Glutamatergic neuron (in vitro differentiated cells): ENCODE measurements at regions not wholly inside any gene's neighbourhood (a gene's known extent, or its start where the extent isn't known, plus 50 kb on each side); places are given as distances from the start of the nearest gene placed in this dataset.
"Not testable (repeated sequence)": the region's sequence is repeated elsewhere in the genome, so short reads cannot be mapped to it uniquely, and the experiment has no call there.

Experiments used
- DNase-seq: peaks from one replicate; pipeline ENCODE4 v3.0.0; 2022
- H3K27ac Mint-ChIP-seq: one replicate; pipeline ENCODE4 v1.8.0; 2020; ENCODE audit warnings: mild to moderate bottlenecking, mixed read lengths, inconsistent platforms; ENCODE audit not compliant: unreplicated experiment
- H3K27me3 Mint-ChIP-seq: one replicate; pipeline ENCODE4 v1.8.0; 2020; ENCODE audit warnings: mild to moderate bottlenecking, moderate library complexity, mixed read lengths, inconsistent platforms; ENCODE audit not compliant: unreplicated experiment
- H3K36me3 Mint-ChIP-seq: one replicate; pipeline ENCODE4 v1.8.0; 2020; ENCODE audit warnings: mild to moderate bottlenecking, mixed read lengths, inconsistent platforms; ENCODE audit not compliant: unreplicated experiment
- H3K4me1 Mint-ChIP-seq: one replicate; pipeline ENCODE4 v1.8.0; 2020; ENCODE audit warnings: mild to moderate bottlenecking, low read depth, mixed read lengths, inconsistent platforms; ENCODE audit not compliant: unreplicated experiment
- H3K4me3 Mint-ChIP-seq: one replicate; pipeline ENCODE4 v1.8.0; 2020; ENCODE audit warnings: mild to moderate bottlenecking, mixed read lengths, inconsistent platforms; ENCODE audit not compliant: unreplicated experiment
- H3K9me3 Mint-ChIP-seq: one replicate; pipeline ENCODE4 v1.8.0; 2020; ENCODE audit warnings: mild to moderate bottlenecking, moderate library complexity, mixed read lengths, inconsistent platforms; ENCODE audit not compliant: unreplicated experiment
- CTCF ChIP-seq: fragments of 200-600 bp; sonication (generic); IDR thresholded peaks from one replicate; pipeline ENCODE4 v1.5.0; 2021; ENCODE audit not compliant: partially characterized antibody, unreplicated experiment

GRCh38 chrY:21600170-21600569 is 65.5 kb downstream of the RBMY1A1 start:
- peaks cover 10% of the 10 kb centered on the region for H3K4me1 Mint-ChIP-seq
- H3K9me3 Mint-ChIP-seq, result peaks cover 2% of the 10 kb centered on the region
- H3K4me3 Mint-ChIP-seq, result no peak overlapping the region
- no peaks in the 10 kb centered on the region for H3K36me3 Mint-ChIP-seq
- TF ChIP-seq CTCF, result no peak
- no peak overlapping the region for H3K27ac Mint-ChIP-seq
- no peak for DNase-seq
- peaks cover 2% of the 10 kb centered on the region for H3K27me3 Mint-ChIP-seq

- Mint-ChIP-seq H3K27me3 (peaks cover 2% of the 10 kb centered on the region), H3K27ac (no peak overlapping the region), H3K9me3 (peaks cover 2% of the 10 kb centered on the region), H3K4me3 (no peak overlapping the region), H3K4me1 (peaks cover 10% of the 10 kb centered on the region), H3K36me3 (no peaks in the 10 kb centered on the region)
- TF ChIP-seq CTCF, result no peak
- DNase-seq, result no peak
These were observed 66.8 kb downstream of the RBMY1A1 start for GRCh38 chrY:21601524-21601923.

GRCh38 chrY:21602590-21602989 is 67.9 kb downstream of the RBMY1A1 start:
- DNase-seq, result peak; percentile 72
- Mint-ChIP-seq H3K9me3 (peaks cover 2% of the 10 kb centered on the region), H3K4me3 (no peak overlapping the region), H3K27ac (no peak overlapping the region), H3K4me1 (peaks cover 10% of the 10 kb centered on the region), H3K27me3 (peaks cover 2% of the 10 kb centered on the region), H3K36me3 (no peaks in the 10 kb centered on the region)
- no peak for TF ChIP-seq CTCF

GRCh38 chrY:21636137-21636536 is 101.5 kb downstream of the RBMY1A1 start:
- no peak for TF ChIP-seq CTCF
- Mint-ChIP-seq H3K27ac (no peak overlapping the region), H3K27me3 (no peaks in the 10 kb centered on the region), H3K36me3 (no peaks in the 10 kb centered on the region), H3K4me3 (no peak overlapping the region), H3K4me1 (no peaks in the 10 kb centered on the region), H3K9me3 (peaks cover 2% of the 10 kb centered on the region)
- DNase-seq, result no peak

- peaks cover 2% of the 10 kb centered on the region for H3K27me3 Mint-ChIP-seq
- H3K4me3 Mint-ChIP-seq, result no peak overlapping the region
- H3K9me3 Mint-ChIP-seq, result no peaks in the 10 kb centered on the region
- no peak for TF ChIP-seq CTCF
- no peak overlapping the region for H3K27ac Mint-ChIP-seq
- H3K36me3 Mint-ChIP-seq, result no peaks in the 10 kb centered on the region
- DNase-seq, result no peak
- H3K4me1 Mint-ChIP-seq, result no peaks in the 10 kb centered on the region
These were observed 115.8 kb downstream of the RBMY1A1 start for GRCh38 chrY:21650496-21650895.

- H3K9me3 Mint-ChIP-seq, H3K4me1 Mint-ChIP-seq, H3K4me3 Mint-ChIP-seq, H3K27ac Mint-ChIP-seq, DNase-seq, H3K36me3 Mint-ChIP-seq, H3K27me3 Mint-ChIP-seq: not testable (repeated sequence)
These were observed 124.4 kb downstream of the RBMY1A1 start for GRCh38 chrY:21659057-21659456.

- not testable (repeated sequence) for H3K4me1 Mint-ChIP-seq, H3K9me3 Mint-ChIP-seq, H3K27me3 Mint-ChIP-seq, DNase-seq, H3K36me3 Mint-ChIP-seq, H3K27ac Mint-ChIP-seq, H3K4me3 Mint-ChIP-seq
These were observed 144.9 kb downstream of the RBMY1A1 start for GRCh38 chrY:21679590-21679989.

GRCh38 chrY:21686369-21686768 is 151.7 kb downstream of the RBMY1A1 start:
- not testable (repeated sequence) for H3K27ac Mint-ChIP-seq, DNase-seq, H3K4me1 Mint-ChIP-seq, H3K27me3 Mint-ChIP-seq, H3K4me3 Mint-ChIP-seq, H3K36me3 Mint-ChIP-seq, H3K9me3 Mint-ChIP-seq
